ENCODE measurements at regions not wholly inside any gene's neighbourhood (a gene's known extent, or its start where the extent isn't known, plus 50 kb on each side); places are given as distances from the start of the nearest gene placed in this dataset.

GRCh38 chr1:67574221-67574620 is 110.8 kb upstream of the GADD45A start:
- TF ChIP-seq CTCF (IDR thresholded peaks at IDR 0.05) (no peak), EZH2 (IDR thresholded peaks at IDR 0.05) (no peak), EZH2phosphoT487 (IDR thresholded peaks at IDR 0.05) (no peak)
